H1 (cell line): ENCODE measurements at regions not wholly inside any gene's neighbourhood (a gene's known extent, or its start where the extent isn't known, plus 50 kb on each side); places are given as distances from the start of the nearest gene placed in this dataset.

Source experiments
- CTCF ChIA-PET: fragments of 300-600 bp; sonication (Branson Sonifier 250); formaldehyde crosslinking; loops from one replicate; lab custom pipeline; 2021; ENCODE audit not compliant: partially characterized antibody; lab: Charles Lee
- POLR2A ChIA-PET: fragments of 300-600 bp; sonication (Branson Sonifier 250); formaldehyde crosslinking; loops from one replicate; lab custom pipeline; 2021; ENCODE audit warnings: inconsistent platforms; ENCODE audit not compliant: partially characterized antibody; lab: Charles Lee
- DNase-seq, 2 experiments: peaks; one replicate each; pipeline versions ENCODE4 v3.0.0 to v3.0.0-alpha.2; 2010 to 2022; ENCODE audit warnings: low spot score in 2 of 2, low read depth in 1 of 2, mixed read lengths in 1 of 2
- FAIRE-seq: peaks from 2 replicates; lab custom pipeline; 2011; peaks lifted over from hg19 to GRCh38; lab: Jason Lieb, UNC
- H2AFZ ChIP-seq: 2 replicates; pipeline ENCODE4 v1.8.1; 2012; ENCODE audit warnings: low read length, inconsistent platforms
- H2AK5ac ChIP-seq: 2 replicates; pipeline ENCODE4 v1.6.1; 2013; ENCODE audit warnings: low read depth, low read length
- H2BK120ac ChIP-seq: replicated peaks from 2 replicates; pipeline ENCODE3; 2013; ENCODE audit warnings: low read depth, low read length, inconsistent platforms
- H2BK12ac ChIP-seq: 2 replicates; pipeline ENCODE4 v1.6.1; 2013; ENCODE audit warnings: low read depth, low read length
- H2BK15ac ChIP-seq: 2 replicates; pipeline ENCODE4 v1.6.1; 2013; ENCODE audit warnings: low read length
- H2BK20ac ChIP-seq: 2 replicates; pipeline ENCODE4 v1.6.1; 2013; ENCODE audit warnings: low read length
- H2BK5ac ChIP-seq: 2 replicates; pipeline ENCODE4 v1.6.1; 2013; ENCODE audit warnings: low read depth, low read length
- H3K14ac ChIP-seq: 2 replicates; pipeline ENCODE4 v1.6.1; 2013; ENCODE audit warnings: inconsistent platforms; ENCODE audit not compliant: insufficient read length
- H3K18ac ChIP-seq: 2 replicates; pipeline ENCODE4 v1.6.1; 2013; ENCODE audit warnings: low read length; ENCODE audit errors: extremely low read depth
- H3K23ac ChIP-seq: 2 replicates; pipeline ENCODE4 v1.6.1; 2013; ENCODE audit warnings: inconsistent platforms; ENCODE audit not compliant: insufficient read length
- H3K23me2 ChIP-seq: 2 replicates; pipeline ENCODE4 v1.6.1; 2013; ENCODE audit warnings: low read depth, low read length
- H3K27ac ChIP-seq: 2 replicates; pipeline ENCODE4 v1.6.1; 2011; ENCODE audit warnings: low read depth, low read length, inconsistent platforms
- H3K27me3 ChIP-seq, 4 experiments: replicated peaks in 1 of 4; 1 replicate in 1 of 4; 2 replicates in 3 of 4; pipeline versions ENCODE4 v1.6.1 to v1.8.1; 2011 to 2013; ENCODE audit warnings: low read length in 3 of 4, mild to moderate bottlenecking in 3 of 4, inconsistent platforms in 2 of 4, mixed read lengths in 2 of 4, moderate library complexity in 1 of 4; ENCODE audit not compliant: control insufficient read depth in 3 of 4, insufficient read depth in 3 of 4; ENCODE audit errors: extremely low read depth in 1 of 4
- H3K36me3 ChIP-seq, 4 experiments: 2 replicates each; pipeline versions ENCODE4 v1.6.1 to v1.8.1; 2011 to 2013; ENCODE audit warnings: mild to moderate bottlenecking in 4 of 4, low read length in 3 of 4, moderate library complexity in 2 of 4, control low read depth in 1 of 4, inconsistent platforms in 1 of 4; ENCODE audit not compliant: insufficient read depth in 4 of 4, control insufficient read depth in 2 of 4
- H3K4ac ChIP-seq: replicated peaks from 2 replicates; pipeline ENCODE3; 2013; ENCODE audit warnings: low read length, low read depth, mixed read lengths, inconsistent platforms; ENCODE audit not compliant: insufficient read length
- H3K4me1 ChIP-seq, 4 experiments: replicated peaks in 1 of 4; 1 replicate in 1 of 4; 2 replicates in 3 of 4; pipeline versions ENCODE4 v1.6.1 to v1.8.1; 2011 to 2013; ENCODE audit warnings: low read length in 3 of 4, inconsistent platforms in 2 of 4, mixed read lengths in 1 of 4; ENCODE audit not compliant: insufficient read depth in 4 of 4, control insufficient read depth in 3 of 4
- H3K4me2 ChIP-seq, 2 experiments: 2 replicates each; pipeline versions ENCODE4 v1.6.1 to v1.8.1; 2011 to 2013; ENCODE audit warnings: low read depth in 2 of 2, low read length in 2 of 2, control low read depth in 1 of 2, inconsistent platforms in 1 of 2, mild to moderate bottlenecking in 1 of 2; ENCODE audit not compliant: insufficient read depth in 1 of 2
- H3K4me3 ChIP-seq, 4 experiments: fragments of 200-600, 300-600 bp in 1 of 4; sonication (generic), shearing (Covaris generic), sonication (Bioruptor Twin) in 1 of 4; 2 replicates each; pipeline versions ENCODE4 v1.5.1 to v1.8.1; 2011 to 2016; ENCODE audit warnings: low read length in 4 of 4, low read depth in 3 of 4, control low read depth in 2 of 4, inconsistent platforms in 2 of 4, mild to moderate bottlenecking in 2 of 4, mixed read lengths in 1 of 4, moderate library complexity in 1 of 4; ENCODE audit not compliant: insufficient read depth in 2 of 4; ENCODE audit errors: extremely low read depth in 1 of 4
- H3K56ac ChIP-seq: replicated peaks from 2 replicates; pipeline ENCODE3; 2013; ENCODE audit warnings: low read depth, mild to moderate bottlenecking, mixed read lengths, low read length, inconsistent platforms; ENCODE audit not compliant: insufficient read length
- H3K79me1 ChIP-seq: 2 replicates; pipeline ENCODE4 v1.6.1; 2013; ENCODE audit warnings: low read depth, low read length, control low read depth
- H3K79me2 ChIP-seq, 2 experiments: 2 replicates each; pipeline versions ENCODE4 v1.6.1 to v1.8.1; 2012 to 2013; ENCODE audit warnings: low read length in 2 of 2, mild to moderate bottlenecking in 2 of 2, inconsistent platforms in 1 of 2; ENCODE audit not compliant: insufficient read depth in 2 of 2, control insufficient read depth in 1 of 2
- H3K9ac ChIP-seq, 4 experiments: replicated peaks in 1 of 4; 1 replicate in 1 of 4; 2 replicates in 3 of 4; pipeline versions ENCODE4 v1.6.1 to v1.8.1; 2011 to 2013; ENCODE audit warnings: low read depth in 3 of 4, low read length in 3 of 4, control low read depth in 2 of 4, mild to moderate bottlenecking in 2 of 4, moderate library complexity in 2 of 4, inconsistent platforms in 1 of 4; ENCODE audit errors: extremely low read depth in 1 of 4
- H3K9me3 ChIP-seq, 2 experiments: 2 replicates each; pipeline versions ENCODE4 v1.6.1 to v1.8.1; 2012 to 2013; ENCODE audit warnings: mild to moderate bottlenecking in 2 of 2, moderate library complexity in 2 of 2, control low read depth in 1 of 2, inconsistent platforms in 1 of 2, low read depth in 1 of 2, low read length in 1 of 2, mixed read lengths in 1 of 2; ENCODE audit not compliant: insufficient read depth in 2 of 2
- H4K20me1 ChIP-seq, 2 experiments: replicated peaks in 1 of 2; 2 replicates each; pipeline versions ENCODE3 to v1.8.1; 2011 to 2013; ENCODE audit warnings: inconsistent platforms in 2 of 2, low read length in 2 of 2, mild to moderate bottlenecking in 1 of 2; ENCODE audit not compliant: insufficient read depth in 2 of 2, control insufficient read depth in 1 of 2
- H4K5ac ChIP-seq: 2 replicates; pipeline ENCODE4 v1.6.1; 2013; ENCODE audit warnings: low read length, low read depth, mixed read lengths, inconsistent platforms; ENCODE audit not compliant: insufficient read length
- H4K8ac ChIP-seq: 2 replicates; pipeline ENCODE4 v1.8.0; 2013; ENCODE audit warnings: mild to moderate bottlenecking, moderate library complexity, low read length, inconsistent platforms; ENCODE audit not compliant: insufficient read depth; ENCODE audit errors: extremely low read depth
- H4K91ac ChIP-seq: replicated peaks from 2 replicates; pipeline ENCODE3; 2013; ENCODE audit warnings: low read length, mixed read lengths, inconsistent platforms; ENCODE audit not compliant: insufficient read length
- ASH2L ChIP-seq: fragments of 200-600, 300-600 bp; sonication (generic); IDR thresholded peaks from one replicate; pipeline ENCODE4 v1.7.1; 2017; ENCODE audit warnings: low read length
- GABPA ChIP-seq: IDR thresholded peaks from 2 replicates; pipeline ENCODE4 v1.6.1; 2011; ENCODE audit warnings: mild to moderate bottlenecking, low read length, moderate library complexity, borderline replicate concordance; ENCODE audit not compliant: insufficient read depth
- JUND ChIP-seq: IDR thresholded peaks from 2 replicates; pipeline ENCODE4 v1.6.1; 2011; ENCODE audit warnings: mild to moderate bottlenecking, improper control_type of control experiment, low read length
- TBP ChIP-seq: IDR thresholded peaks from 2 replicates; pipeline ENCODE4 v1.6.1; 2011; ENCODE audit warnings: low read depth, low read length, improper control_type of control experiment
- WGBS, 2 experiments: shearing (Covaris generic) in 1 of 2; methylation state at CpG; one replicate each; pipeline versions ENCODE4 v1.1.6 to v1.1.7; 2013 to 2015; ENCODE audit warnings: low lambda C conversion rate in 2 of 2, mixed read lengths in 2 of 2, inconsistent platforms in 1 of 2, low coverage in 1 of 2, missing lambda C conversion rate in 1 of 2; ENCODE audit not compliant: insufficient replicate concordance in 2 of 2, insufficient coverage in 1 of 2, insufficient read length in 1 of 2; ENCODE audit errors: extremely low coverage in 1 of 2, missing lambda C conversion rate in 1 of 2; 5-methylcytosine and 5-hydroxymethylcytosine counted together

- Histone ChIP-seq H2BK15ac (no peak overlapping the region), H3K79me1 (no peaks in the 10 kb centered on the region), H2BK5ac (no peak overlapping the region), H3K27me3 (no peaks in the 10 kb centered on the region), H4K91ac (no peak overlapping the region), H4K5ac (no peak overlapping the region), H3K18ac (no peak overlapping the region), H3K56ac (no peak overlapping the region), H2BK20ac (no peak overlapping the region), H4K20me1 (no peaks in the 10 kb centered on the region), H3K14ac (no peak overlapping the region), H3K36me3 (no peaks in the 10 kb centered on the region), H3K4me1 (no peaks in the 10 kb centered on the region; a peak in 2 of 7 replicates), H2AK5ac (no peak overlapping the region), H3K9ac (no peak overlapping the region), H2BK120ac (no peak overlapping the region), H3K23me2 (no peaks in the 10 kb centered on the region), H3K23ac (no peak overlapping the region), H3K9me3 (no peaks in the 10 kb centered on the region), H3K4me3 (no peak overlapping the region), H3K4ac (no peak overlapping the region), H3K27ac (no peak overlapping the region), H3K4me2 (no peak overlapping the region), H3K79me2 (no peaks in the 10 kb centered on the region), H2BK12ac (no peak overlapping the region), H4K8ac (no peak overlapping the region; the same call in 1 of the 2 replicates), H2AFZ (no peak overlapping the region)
- 93% methylated on average over 5 of the region's 5 CpGs; no CpG with 5 or more reads in 1 of the 2 experiments for WGBS, 2 experiments
- CTCF ChIA-PET = interaction anchor here (1.4 kb wide), 1 partner anchor 178 kb away, joined by 3 read pairs; no protein-coding TSS in a partner anchor
- POLR2A ChIA-PET = no interaction called here
- DNase-seq = no peak
- no peak for FAIRE-seq
- TF ChIP-seq JUND (no peak), TBP (no peak), ASH2L (no peak), GABPA (no peak)
These were observed 306.9 kb upstream of the RAB6C start for GRCh38 chr2:129672521-129672920.
